GM21360 (cell line): ENCODE measurements at regions not wholly inside any gene's neighbourhood (a gene's known extent, or its start where the extent isn't known, plus 50 kb on each side); places are given as distances from the start of the nearest gene placed in this dataset.

Source experiments
- ATAC-seq: cut with Tn5 transposase; IDR thresholded peaks from one replicate; pipeline ENCODE4 v1.9.1; 2021; ENCODE audit warnings: mild to moderate bottlenecking, moderate library complexity; ENCODE audit not compliant: unreplicated experiment

DNA sequence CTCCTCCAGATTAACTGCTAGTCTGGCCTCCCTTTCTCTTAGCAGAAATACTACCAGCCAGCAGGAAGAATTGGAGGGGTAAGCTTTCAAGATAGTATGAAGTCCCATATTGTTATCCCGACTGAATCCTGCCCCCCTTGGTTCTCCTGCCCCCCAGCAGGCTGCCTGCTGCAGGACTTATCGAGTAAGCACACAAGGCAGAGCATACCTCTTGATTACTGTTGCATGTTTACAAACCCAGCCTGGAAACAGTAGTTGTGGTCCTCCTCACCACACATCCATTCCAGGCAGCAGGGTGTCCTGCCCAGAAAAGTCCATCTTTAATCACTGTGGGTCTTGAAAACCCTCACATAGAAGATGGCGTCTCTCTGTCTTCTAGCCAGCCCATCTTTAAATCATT, 66.8 kb upstream of the PPP2R3A start:
- ATAC-seq = no peak

DNA sequence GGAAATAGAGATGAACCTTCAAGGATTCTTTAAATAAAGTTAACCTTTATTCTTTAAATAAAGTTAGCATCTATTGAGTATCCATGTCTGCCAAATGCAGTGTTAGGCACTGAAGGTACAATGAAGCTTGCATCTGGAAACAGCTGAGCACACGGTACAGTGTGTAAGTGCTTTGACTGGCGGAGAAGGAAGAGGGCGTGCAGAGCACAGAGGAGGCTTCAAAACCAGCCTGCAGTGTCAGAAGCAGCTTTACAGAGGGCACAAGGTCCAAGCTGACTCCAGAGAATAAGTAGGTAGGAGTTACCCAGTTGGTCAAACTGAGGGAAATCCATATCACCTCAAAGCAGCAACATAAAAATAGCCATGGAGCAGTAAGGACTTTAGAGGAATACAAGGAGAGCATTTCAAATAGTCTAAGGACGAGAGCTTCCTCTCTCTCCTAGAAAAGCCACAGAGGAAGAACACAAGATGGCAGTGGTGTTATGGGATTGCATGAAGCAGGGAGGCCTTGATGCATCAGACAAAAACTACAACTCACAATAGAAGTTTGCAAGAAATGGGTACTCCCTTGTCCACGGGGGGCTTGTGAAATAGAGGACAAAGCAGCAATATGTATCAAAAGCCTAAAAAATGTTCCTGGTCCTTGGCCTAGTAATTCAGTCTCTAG, 60.3 kb upstream of the PPP2R3A start:
- no peak for ATAC-seq

DNA sequence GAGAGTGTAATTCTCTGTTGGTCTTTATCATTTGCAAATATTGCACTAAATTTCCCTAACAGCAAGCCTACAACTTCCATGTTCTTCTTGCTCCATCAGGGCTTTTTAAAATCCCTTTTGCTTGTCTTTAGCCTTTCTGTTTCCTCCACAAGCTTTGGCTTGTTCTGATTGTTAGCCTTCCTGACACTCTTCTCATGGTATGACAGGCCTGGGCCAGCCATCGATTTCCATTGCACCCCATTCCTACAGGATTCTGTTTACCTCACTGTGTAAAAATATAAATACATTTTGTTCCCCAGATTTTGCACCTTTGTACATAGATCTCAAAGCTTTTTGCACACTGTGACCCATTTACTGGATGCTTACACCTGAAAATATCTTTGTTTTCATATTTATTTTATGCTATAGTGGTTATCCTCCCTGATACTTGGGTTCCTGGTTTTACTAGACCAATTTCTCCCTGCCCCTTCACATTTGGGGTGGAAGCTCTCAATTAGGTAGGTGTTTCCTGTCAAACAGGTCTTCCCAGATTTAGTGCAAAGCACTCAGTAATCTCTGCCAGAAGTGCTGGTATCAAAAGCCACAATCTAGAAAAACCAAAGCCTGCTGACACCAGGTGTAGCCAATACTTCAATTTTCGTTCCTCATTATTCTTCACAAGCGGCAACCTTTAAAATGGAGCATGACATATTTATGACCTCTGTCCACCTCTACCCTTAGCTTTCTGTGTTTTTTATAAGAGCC, 57.9 kb upstream of the PPP2R3A start:
- ATAC-seq = no peak

DNA sequence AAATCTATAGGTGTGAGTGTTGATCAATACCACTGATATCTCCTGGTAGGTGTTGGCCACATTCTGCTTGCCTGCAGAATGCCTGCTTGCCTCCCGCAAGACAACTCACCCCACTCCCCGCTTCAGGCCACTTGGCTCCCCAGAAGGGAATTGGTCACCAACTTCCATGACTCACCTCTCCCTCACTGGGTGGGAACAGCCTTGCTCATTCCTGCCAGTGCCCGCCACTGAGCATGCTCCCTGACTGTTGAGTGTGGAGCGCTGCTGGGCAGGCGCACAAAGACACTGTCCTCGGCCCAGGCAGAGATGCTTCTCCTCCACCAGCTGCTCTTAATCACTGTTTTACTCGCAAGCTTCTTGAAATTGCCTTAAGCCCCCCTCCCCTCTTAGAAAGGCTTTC, 57.3 kb upstream of the PPP2R3A start:
- no peak for ATAC-seq

DNA sequence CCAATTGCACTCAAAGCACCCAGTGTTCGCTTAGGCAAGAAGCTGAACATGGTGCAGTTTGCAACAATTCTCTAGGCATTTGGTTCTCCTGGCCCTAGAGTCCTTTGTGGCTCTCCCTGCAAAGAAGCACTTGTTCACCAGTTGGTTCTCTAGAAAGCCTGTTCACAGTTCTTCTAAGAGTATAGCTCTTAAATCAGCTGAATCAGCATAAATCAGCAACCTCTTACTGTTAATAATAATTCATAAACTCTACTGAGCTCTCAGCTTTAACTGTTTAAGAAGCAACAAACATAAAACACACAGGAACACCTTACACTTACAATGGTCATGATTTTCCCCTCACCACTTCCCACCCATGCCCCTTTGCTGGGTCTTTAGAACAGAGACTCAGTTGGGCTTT, 56.8 kb upstream of the PPP2R3A start:
- no peak for ATAC-seq

DNA sequence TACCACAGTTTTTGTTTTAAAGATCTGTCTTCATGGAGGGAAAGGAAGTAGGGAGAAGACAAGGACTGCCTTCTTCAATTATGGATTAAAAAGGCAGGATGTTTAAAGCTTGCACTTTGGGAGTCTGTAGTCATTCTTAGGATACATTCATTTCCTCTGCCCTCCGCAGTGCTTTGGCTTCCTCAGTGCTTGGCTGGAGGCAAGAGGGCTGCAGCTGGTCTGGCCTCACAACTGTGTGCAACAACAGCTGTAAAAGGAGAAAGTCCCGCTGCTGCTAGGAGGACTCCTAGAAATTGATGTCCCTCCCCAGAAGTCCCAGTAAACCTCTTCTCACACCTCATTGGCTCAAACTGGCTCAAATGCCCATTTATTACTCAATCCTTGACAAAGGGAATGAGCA, 54.4 kb upstream of the PPP2R3A start:
- ATAC-seq = no peak

DNA sequence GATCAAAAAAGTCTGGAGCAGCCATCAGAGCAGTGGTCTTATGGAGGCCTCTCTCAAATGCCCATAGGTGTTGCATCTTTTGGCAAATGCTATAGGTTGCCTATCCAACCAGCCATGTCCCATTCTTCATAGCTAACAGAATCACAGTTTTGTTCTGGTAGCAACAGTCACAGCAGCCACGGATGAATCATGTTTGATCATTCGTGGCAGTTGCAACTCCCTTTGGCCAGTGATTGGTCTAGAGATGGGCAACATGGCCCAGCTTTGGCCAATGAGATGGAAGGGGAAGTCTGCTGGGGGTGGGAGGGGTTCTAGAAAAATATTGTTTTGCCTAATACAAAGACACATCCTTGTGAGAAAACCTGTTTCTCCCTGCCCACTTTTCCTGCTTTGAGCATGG, 50.3 kb upstream of the PPP2R3A start:
- ATAC-seq = no peak
